A549 (cell line): ENCODE measurements at regions not wholly inside any gene's neighbourhood (a gene's known extent, or its start where the extent isn't known, plus 50 kb on each side); places are given as distances from the start of the nearest gene placed in this dataset.

Experiments used
- ATAC-seq, 2 experiments: fragments of 200-7000 bp in 1 of 2; fragments of >200 bp in 1 of 2; cut with Nextera tagmentation in 1 of 2; cut with Tn5 transposase in 1 of 2; 3 replicates each; pipeline versions ENCODE4 v1.8.0 to v1.9.1; 2018 to 2020; ENCODE audit warnings: mild to moderate bottlenecking in 1 of 2, moderate library complexity in 1 of 2
- CTCF ChIA-PET: fragments of 300-600 bp; sonication (Branson Sonifier 250); formaldehyde crosslinking; extraction: SDS; loops from one replicate; lab custom pipeline; 2021; ENCODE audit warnings: antibody characterized with exemption, inconsistent platforms; lab: Yijun Ruan, JAX
- POLR2A ChIA-PET: fragments of 350-600 bp; formaldehyde crosslinking; extraction: SDS; loops from one replicate; lab custom pipeline; 2021; ENCODE audit warnings: antibody characterized with exemption, inconsistent platforms; lab: Yijun Ruan, JAX
- DNase-seq, 2 experiments: peaks; one replicate each; pipeline versions ENCODE4 v3.0.0 to v3.0.0-alpha.2; 2011 to 2016; ENCODE audit warnings: low read depth in 1 of 2, low spot score in 1 of 2
- FAIRE-seq: peaks from 2 replicates; lab custom pipeline; 2011; peaks lifted over from hg19 to GRCh38; lab: Jason Lieb, UNC
- H3K27ac ChIP-seq, 2 experiments: fragments of >200 bp; sonication (Bioruptor Twin); formaldehyde crosslinking; 3 replicates each; pipeline ENCODE4 v1.5.1; 2016 to 2017
- H3K4me1 ChIP-seq: fragments of >200 bp; sonication (Bioruptor Twin); formaldehyde crosslinking; 3 replicates; pipeline ENCODE4 v1.6.1; 2016
- H3K4me2 ChIP-seq: fragments of >200 bp; sonication (Bioruptor Twin); formaldehyde crosslinking; 3 replicates; pipeline ENCODE4 v1.6.1; 2016
- H3K4me3 ChIP-seq: fragments of >200 bp; sonication (Bioruptor Twin); formaldehyde crosslinking; 3 replicates; pipeline ENCODE4 v1.5.1; 2016
- H3K9me3 ChIP-seq: fragments of >200 bp; sonication (Bioruptor Twin); formaldehyde crosslinking; 3 replicates; pipeline ENCODE4 v1.6.1; 2016
- BHLHE40 ChIP-seq: IDR thresholded peaks from 2 replicates; pipeline ENCODE4 v1.6.1; 2012; ENCODE audit warnings: low read depth, low read length, inconsistent platforms
- CBX8 ChIP-seq: fragments of 200-600 bp; sonication (generic); IDR thresholded peaks from 2 replicates; pipeline ENCODE4 v1.6.1; 2016
- CHD4 ChIP-seq: fragments of 200-600 bp; sonication (generic); IDR thresholded peaks from 2 replicates; pipeline ENCODE4 v1.6.1; 2016; ENCODE audit warnings: antibody characterized with exemption, mild to moderate bottlenecking, borderline replicate concordance
- EHF ChIP-seq: fragments of 250-450 bp; sonication (Bioruptor Pico); IDR thresholded peaks from 2 replicates; pipeline ENCODE4 v1.5.0; 2020; ENCODE audit warnings: mild to moderate bottlenecking
- FOSB ChIP-seq: fragments of 250-450 bp; sonication (Bioruptor Pico); IDR thresholded peaks from 2 replicates; pipeline ENCODE4 v1.5.0; 2020; ENCODE audit warnings: mild to moderate bottlenecking, moderate library complexity
- FOXS1 ChIP-seq: fragments of 250-450 bp; sonication (Bioruptor Pico); IDR thresholded peaks from 2 replicates; pipeline ENCODE4 v1.5.0; 2020; ENCODE audit warnings: mild to moderate bottlenecking, moderate library complexity
- HDAC2 ChIP-seq: fragments of 200-600 bp; sonication (generic); IDR thresholded peaks from 2 replicates; pipeline ENCODE4 v1.6.1; 2016
- KDM5A ChIP-seq: fragments of 200-600 bp; sonication (generic); IDR thresholded peaks from 2 replicates; pipeline ENCODE4 v1.6.1; 2016; ENCODE audit warnings: antibody characterized with exemption, mild to moderate bottlenecking
- NFE2L2 ChIP-seq: fragments of 150-350 bp; conservative IDR thresholded peaks from 2 replicates; pipeline ENCODE4 v1.6.1; 2014; ENCODE audit warnings: low read length
- NR3C1 ChIP-seq: fragments of >200 bp; sonication (Bioruptor Twin); formaldehyde crosslinking; IDR thresholded peaks from 3 replicates; pipeline ENCODE4 v1.6.1; 2017
- POLR2A ChIP-seq: IDR thresholded peaks from 2 replicates; pipeline ENCODE4 v1.6.1; 2012; ENCODE audit warnings: mild to moderate bottlenecking, low read length
- POLR2AphosphoS2 ChIP-seq: conservative IDR thresholded peaks from 2 replicates; pipeline ENCODE4 v1.6.1; 2012; ENCODE audit warnings: low read length, improper control_type of control experiment, inconsistent platforms
- RNF2 ChIP-seq: fragments of 200-600 bp; sonication (generic); IDR thresholded peaks from 2 replicates; pipeline ENCODE4 v1.6.1; 2016; ENCODE audit warnings: low read depth, mild to moderate bottlenecking, antibody characterized with exemption, moderate library complexity, borderline replicate concordance
- TFCP2L1 ChIP-seq: fragments of 250-450 bp; sonication (Bioruptor Pico); IDR thresholded peaks from 2 replicates; pipeline ENCODE4 v1.5.0; 2021; ENCODE audit warnings: mild to moderate bottlenecking
- TP53 ChIP-seq: fragments of 250-450 bp; sonication (Bioruptor Pico); IDR thresholded peaks from 2 replicates; pipeline ENCODE4 v1.5.0; 2021; ENCODE audit warnings: mild to moderate bottlenecking, moderate library complexity
- WGBS: methylation state at CpG from one replicate; pipeline ENCODE4 v1.1.6; 2017; ENCODE audit errors: missing lambda C conversion rate; 5-methylcytosine and 5-hydroxymethylcytosine counted together
- TF ChIP-seq, protein P1 (sequence below): fragments of 200-600 bp; sonication (generic); IDR thresholded peaks from 2 replicates; pipeline ENCODE4 v1.6.1; 2016; ENCODE audit warnings: antibody characterized with exemption, mild to moderate bottlenecking, moderate library complexity
- TF ChIP-seq, protein P2 (sequence below): fragments of >200 bp; sonication (Bioruptor Twin); formaldehyde crosslinking; IDR thresholded peaks from 3 replicates; pipeline ENCODE4 v1.5.1; 2016
- TF ChIP-seq, protein P3 (sequence below): fragments of 150-350 bp; IDR thresholded peaks from 2 replicates; pipeline ENCODE4 v1.6.1; 2014; ENCODE audit warnings: low read depth, mild to moderate bottlenecking, low read length
- TF ChIP-seq, protein P4 (sequence below): fragments of >200 bp; sonication (Bioruptor Twin); formaldehyde crosslinking; IDR thresholded peaks from 3 replicates; pipeline ENCODE4 v1.6.1; 2016

DNA sequence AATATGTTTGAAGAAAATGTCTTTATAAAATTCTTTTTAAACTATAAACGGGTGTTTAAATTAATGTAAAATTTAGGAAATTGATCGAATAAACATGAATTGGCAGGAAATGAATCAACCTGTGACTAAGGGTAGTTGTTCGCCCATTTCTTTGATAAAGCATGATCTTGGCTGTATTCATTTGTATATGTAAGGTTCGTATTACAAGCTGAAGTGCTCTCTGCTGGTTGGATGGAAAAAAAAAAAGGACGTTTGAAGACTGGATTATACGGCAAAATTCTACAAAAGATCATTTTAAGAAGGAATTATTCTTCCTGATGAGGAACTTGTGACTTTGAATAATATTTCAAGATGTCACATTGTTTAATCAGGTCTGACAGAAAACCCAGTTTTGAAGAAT, 185.4 kb upstream of the ANK3 start:
- DNase-seq (no peak), ATAC-seq (no peak), FAIRE-seq (no peak)
- POLR2A ChIA-PET: no interaction called here
- TF ChIP-seq, protein P1, sequence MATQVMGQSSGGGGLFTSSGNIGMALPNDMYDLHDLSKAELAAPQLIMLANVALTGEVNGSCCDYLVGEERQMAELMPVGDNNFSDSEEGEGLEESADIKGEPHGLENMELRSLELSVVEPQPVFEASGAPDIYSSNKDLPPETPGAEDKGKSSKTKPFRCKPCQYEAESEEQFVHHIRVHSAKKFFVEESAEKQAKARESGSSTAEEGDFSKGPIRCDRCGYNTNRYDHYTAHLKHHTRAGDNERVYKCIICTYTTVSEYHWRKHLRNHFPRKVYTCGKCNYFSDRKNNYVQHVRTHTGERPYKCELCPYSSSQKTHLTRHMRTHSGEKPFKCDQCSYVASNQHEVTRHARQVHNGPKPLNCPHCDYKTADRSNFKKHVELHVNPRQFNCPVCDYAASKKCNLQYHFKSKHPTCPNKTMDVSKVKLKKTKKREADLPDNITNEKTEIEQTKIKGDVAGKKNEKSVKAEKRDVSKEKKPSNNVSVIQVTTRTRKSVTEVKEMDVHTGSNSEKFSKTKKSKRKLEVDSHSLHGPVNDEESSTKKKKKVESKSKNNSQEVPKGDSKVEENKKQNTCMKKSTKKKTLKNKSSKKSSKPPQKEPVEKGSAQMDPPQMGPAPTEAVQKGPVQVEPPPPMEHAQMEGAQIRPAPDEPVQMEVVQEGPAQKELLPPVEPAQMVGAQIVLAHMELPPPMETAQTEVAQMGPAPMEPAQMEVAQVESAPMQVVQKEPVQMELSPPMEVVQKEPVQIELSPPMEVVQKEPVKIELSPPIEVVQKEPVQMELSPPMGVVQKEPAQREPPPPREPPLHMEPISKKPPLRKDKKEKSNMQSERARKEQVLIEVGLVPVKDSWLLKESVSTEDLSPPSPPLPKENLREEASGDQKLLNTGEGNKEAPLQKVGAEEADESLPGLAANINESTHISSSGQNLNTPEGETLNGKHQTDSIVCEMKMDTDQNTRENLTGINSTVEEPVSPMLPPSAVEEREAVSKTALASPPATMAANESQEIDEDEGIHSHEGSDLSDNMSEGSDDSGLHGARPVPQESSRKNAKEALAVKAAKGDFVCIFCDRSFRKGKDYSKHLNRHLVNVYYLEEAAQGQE: no peak
- TF ChIP-seq CBX8: no peak
- no peak for TF ChIP-seq NR3C1
- TF ChIP-seq FOSB (CRISPR knock-in tag): no peak
- no peak for TF ChIP-seq EHF (CRISPR knock-in tag)
- TF ChIP-seq, protein P2, sequence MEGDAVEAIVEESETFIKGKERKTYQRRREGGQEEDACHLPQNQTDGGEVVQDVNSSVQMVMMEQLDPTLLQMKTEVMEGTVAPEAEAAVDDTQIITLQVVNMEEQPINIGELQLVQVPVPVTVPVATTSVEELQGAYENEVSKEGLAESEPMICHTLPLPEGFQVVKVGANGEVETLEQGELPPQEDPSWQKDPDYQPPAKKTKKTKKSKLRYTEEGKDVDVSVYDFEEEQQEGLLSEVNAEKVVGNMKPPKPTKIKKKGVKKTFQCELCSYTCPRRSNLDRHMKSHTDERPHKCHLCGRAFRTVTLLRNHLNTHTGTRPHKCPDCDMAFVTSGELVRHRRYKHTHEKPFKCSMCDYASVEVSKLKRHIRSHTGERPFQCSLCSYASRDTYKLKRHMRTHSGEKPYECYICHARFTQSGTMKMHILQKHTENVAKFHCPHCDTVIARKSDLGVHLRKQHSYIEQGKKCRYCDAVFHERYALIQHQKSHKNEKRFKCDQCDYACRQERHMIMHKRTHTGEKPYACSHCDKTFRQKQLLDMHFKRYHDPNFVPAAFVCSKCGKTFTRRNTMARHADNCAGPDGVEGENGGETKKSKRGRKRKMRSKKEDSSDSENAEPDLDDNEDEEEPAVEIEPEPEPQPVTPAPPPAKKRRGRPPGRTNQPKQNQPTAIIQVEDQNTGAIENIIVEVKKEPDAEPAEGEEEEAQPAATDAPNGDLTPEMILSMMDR: no peak
- TF ChIP-seq, protein P3, sequence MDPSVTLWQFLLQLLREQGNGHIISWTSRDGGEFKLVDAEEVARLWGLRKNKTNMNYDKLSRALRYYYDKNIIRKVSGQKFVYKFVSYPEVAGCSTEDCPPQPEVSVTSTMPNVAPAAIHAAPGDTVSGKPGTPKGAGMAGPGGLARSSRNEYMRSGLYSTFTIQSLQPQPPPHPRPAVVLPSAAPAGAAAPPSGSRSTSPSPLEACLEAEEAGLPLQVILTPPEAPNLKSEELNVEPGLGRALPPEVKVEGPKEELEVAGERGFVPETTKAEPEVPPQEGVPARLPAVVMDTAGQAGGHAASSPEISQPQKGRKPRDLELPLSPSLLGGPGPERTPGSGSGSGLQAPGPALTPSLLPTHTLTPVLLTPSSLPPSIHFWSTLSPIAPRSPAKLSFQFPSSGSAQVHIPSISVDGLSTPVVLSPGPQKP: no peak
- no peak for TF ChIP-seq BHLHE40
- TF ChIP-seq TFCP2L1 (CRISPR knock-in tag): no peak
- TF ChIP-seq CHD4: no peak
- TF ChIP-seq KDM5A: no peak
- TF ChIP-seq FOXS1 (CRISPR knock-in tag): no peak
- no peak for TF ChIP-seq POLR2AphosphoS2
- no peak for TF ChIP-seq RNF2
- TF ChIP-seq NFE2L2: no peak
- no peaks in the 10 kb centered on the region for H3K4me1 ChIP-seq
- H3K9me3 ChIP-seq: no peaks in the 10 kb centered on the region
- H3K4me3 ChIP-seq: no peak overlapping the region
- 75% methylated on average over 6 of the region's 6 CpGs for WGBS
- no peak overlapping the region for H3K27ac ChIP-seq
- no peak overlapping the region for H3K4me2 ChIP-seq
- CTCF ChIA-PET: interaction anchor here (0.6 to 1.0 kb wide), 2 partner anchors 23 to 363 kb away, joined by 3 to 4 read pairs; no protein-coding TSS in a partner anchor

DNA sequence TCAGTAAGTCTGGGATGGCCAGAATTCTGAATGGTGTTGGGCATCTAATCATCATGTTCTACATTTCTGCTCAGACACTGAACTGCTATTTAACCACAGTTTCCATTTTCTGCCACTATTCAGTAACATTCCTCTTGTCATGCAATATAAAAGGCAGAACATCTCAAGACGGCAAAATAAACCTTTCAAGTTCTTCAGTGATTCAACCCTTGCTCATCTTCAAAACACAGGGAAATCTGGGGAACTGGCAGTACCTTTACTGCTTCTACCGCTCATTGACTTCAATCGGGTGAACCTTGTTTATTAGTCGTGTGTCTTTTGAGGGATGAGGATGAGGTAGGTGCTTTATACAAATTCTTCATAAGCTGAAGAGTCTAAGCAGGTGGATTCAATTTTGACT, 184.7 kb upstream of the ANK3 start:
- ChIA-PET POLR2A (no interaction called here), CTCF (interaction anchor here (1.0 kb wide), 1 partner anchor 23 kb away, joined by 4 read pairs; no protein-coding TSS in a partner anchor)
- H3K9me3 ChIP-seq: no peaks in the 10 kb centered on the region
- no peak overlapping the region for H3K27ac ChIP-seq
- FAIRE-seq (no peak), DNase-seq (no peak), ATAC-seq (no peak)
- no peak overlapping the region for H3K4me3 ChIP-seq
- no peak overlapping the region for H3K4me2 ChIP-seq
- no peak for TF ChIP-seq TP53
- no peak for TF ChIP-seq HDAC2
- TF ChIP-seq POLR2A: no peak
- TF ChIP-seq, protein P4, sequence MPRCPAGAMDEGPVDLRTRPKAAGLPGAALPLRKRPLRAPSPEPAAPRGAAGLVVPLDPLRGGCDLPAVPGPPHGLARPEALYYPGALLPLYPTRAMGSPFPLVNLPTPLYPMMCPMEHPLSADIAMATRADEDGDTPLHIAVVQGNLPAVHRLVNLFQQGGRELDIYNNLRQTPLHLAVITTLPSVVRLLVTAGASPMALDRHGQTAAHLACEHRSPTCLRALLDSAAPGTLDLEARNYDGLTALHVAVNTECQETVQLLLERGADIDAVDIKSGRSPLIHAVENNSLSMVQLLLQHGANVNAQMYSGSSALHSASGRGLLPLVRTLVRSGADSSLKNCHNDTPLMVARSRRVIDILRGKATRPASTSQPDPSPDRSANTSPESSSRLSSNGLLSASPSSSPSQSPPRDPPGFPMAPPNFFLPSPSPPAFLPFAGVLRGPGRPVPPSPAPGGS: no peak
- TF ChIP-seq, protein P3: no peak
- 86% methylated on average over 4 of the region's 4 CpGs for WGBS
- no peaks in the 10 kb centered on the region for H3K4me1 ChIP-seq
